ENCODE measurements at regions not wholly inside any gene's neighbourhood (a gene's known extent, or its start where the extent isn't known, plus 50 kb on each side); places are given as distances from the start of the nearest gene placed in this dataset.
"Not testable (repeated sequence)": the region's sequence is repeated elsewhere in the genome, so short reads cannot be mapped to it uniquely, and the experiment has no call there.

- ATAC-seq (no peak), DNase-seq (ENCODE audit: low spot score) (no peak)
- intact Hi-C loops (cut with DNase I): no loop called here
Measured at GRCh38 chr14:97994020-97994531, 1196.9 kb downstream of the VRK1 start.

DNA sequence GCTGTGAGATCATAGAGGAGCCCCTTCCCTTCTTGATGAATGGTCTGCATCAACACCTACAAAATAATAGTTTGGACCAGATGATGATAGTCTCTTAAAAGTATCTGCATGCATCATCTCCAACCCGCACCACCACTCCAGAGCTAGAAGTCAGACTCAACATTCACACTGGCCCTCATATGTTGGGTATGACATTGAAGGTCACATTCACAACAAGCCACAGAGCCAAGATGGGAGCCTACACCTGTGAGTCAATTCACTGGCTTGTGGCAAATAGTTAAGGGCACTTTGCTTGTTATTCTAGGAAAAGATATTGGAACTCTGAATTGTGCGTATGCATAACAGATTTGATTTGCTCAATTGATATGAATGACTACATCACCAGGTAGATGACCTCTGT, 1197.9 kb downstream of the VRK1 start:
- no peak for ATAC-seq
- DNase-seq (ENCODE audit: low spot score): no peak
- intact Hi-C loops (cut with DNase I): no loop called here

GRCh38 chr14:97995531-97995930, 1198.3 kb downstream of the VRK1 start:
- DNase-seq (ENCODE audit: low spot score) (no peak), ATAC-seq (no peak)
- intact Hi-C loops (cut with DNase I): no loop called here

DNA sequence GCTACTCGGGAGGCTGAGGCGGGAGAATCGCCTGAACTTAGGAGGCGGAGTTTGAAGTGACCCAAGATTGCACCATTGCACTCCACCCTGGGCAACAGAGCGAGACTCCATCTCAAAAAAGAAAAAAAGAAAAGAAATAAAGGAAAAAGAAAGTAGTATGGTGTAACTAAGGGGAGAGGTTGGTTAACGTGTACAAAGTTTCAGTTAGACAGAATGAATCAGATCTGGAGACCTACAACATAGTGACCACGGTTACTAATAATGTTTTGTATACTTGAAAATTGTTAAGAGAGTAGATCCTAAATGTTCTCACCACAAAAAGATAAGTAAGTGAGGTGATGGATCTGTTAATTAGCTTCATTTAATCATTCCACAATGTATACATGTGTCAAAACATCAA, 1208.8 kb downstream of the VRK1 start:
- DNase-seq (ENCODE audit: low spot score) (no peak), ATAC-seq (no peak)
- intact Hi-C loops (cut with DNase I): no loop called here

GRCh38 chr14:98008381-98009113, 1211.4 kb downstream of the VRK1 start:
- ATAC-seq: no peak
- intact Hi-C loops (cut with DNase I): no loop called here

DNA sequence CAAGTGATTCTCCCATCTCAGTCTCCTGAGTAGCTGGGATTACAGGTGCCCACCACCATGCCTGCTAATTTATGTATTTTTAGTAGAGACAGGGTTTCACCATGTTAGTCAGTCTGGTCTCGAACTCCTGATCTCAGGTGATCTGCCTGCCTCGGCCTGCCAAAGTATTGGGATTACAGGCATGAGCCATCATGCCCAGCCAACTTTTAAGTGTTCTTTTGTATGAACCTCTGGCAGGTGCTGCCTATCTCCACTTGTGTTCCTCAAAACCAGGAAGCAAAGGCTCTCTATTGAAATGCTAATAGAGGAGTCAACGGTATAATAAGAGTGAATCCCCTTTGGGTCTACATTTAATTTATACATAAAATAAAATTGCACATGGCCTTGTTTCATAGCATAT, 1212.0 kb downstream of the VRK1 start:
- intact Hi-C loops (cut with DNase I); DNase-seq (ENCODE audit: low spot score); ATAC-seq: not testable (repeated sequence)

More at GRCh38 chr14:98008381-98009113, 1211.4 kb downstream of the VRK1 start:
- no peak for DNase-seq (ENCODE audit: low spot score)

- DNase-seq (ENCODE audit: low spot score) (no peak), ATAC-seq (no peak)
- intact Hi-C loops (cut with DNase I): no loop called here
Measured at GRCh38 chr14:98010784-98011183, 1213.6 kb downstream of the VRK1 start.

DNA sequence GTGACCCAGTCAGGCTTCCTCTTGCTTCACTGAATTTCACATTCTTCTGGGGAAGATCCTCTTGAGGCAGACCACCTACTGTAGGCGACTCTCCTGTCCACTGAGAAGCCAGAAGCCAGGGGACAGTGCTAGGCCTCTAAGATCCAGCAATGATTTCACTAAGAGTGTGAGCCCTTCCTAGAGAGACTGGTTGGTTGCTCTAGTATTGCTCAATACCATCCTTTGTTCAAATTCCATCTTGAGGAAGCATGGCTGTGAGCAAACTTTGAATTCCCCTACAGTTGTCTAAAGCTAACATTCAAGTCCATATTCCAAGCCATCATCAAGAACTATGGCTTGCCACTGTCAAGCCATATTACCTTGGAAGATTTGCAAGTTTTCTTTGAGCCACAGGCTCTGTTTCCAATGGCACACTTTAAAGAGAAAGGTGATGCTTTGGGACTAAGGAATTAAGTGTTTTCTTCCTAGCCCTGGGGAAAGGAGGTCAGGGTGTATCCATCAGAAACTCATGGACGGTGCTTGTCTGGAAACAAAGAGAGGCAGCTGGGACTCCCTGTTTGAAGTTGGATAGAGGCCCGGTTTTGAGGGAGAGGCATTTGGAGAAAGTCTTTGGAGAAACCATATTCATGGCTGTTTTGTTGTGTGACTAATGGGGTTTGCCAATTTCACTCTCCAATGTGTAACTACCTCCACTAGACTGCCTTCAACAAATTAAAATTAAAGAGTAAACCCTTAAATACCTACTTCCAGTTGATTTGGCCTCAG, 1217.9 kb downstream of the VRK1 start:
- no peak for ATAC-seq
- intact Hi-C loops (cut with DNase I): no loop called here
- no peak for DNase-seq (ENCODE audit: low spot score)

DNA sequence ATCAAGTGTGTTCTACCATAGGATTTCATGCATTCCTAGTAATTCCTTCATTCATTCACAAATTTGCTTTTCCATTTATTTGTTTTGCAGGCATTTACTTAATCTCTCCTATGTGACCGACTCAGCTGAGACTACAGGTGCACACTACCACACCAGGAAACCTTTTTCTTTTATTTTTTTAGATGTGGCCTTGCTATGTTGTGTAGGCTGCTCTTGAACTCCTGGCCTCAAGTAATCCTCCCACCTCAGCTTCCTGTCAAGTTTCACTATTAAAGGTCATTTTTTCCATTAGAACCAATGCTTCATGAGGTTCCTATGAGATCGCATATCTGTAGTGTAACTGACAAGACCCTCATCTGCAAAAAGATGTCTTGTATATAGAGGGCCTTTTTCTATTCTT, 1218.7 kb downstream of the VRK1 start:
- no peak for DNase-seq (ENCODE audit: low spot score)
- intact Hi-C loops (cut with DNase I): no loop called here
- ATAC-seq: no peak

DNA sequence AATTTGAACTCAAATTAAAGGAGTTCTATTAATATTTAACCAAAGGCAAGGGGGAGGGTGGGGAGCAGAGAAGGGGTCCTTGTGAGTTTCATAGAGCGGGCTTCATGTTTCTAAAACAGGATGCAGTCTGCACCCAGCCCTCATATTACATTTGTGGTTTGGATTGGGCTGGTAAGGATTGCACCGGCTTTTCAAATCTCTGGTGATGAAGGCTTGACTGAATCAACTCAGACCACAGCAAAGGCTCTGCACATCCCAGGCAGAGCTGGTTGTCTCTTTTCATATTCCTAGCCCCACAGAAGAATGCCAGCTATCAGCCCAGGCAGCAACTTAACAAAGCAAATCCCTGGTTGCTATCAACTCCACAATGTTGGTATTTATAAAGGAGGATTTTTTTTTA, 1221.4 kb downstream of the VRK1 start:
- ATAC-seq (no peak), DNase-seq (ENCODE audit: low spot score) (no peak)
- intact Hi-C loops (cut with DNase I): no loop called here

- intact Hi-C loops (cut with DNase I): no loop called here
- DNase-seq (ENCODE audit: low spot score) (no peak), ATAC-seq (no peak)
Measured at GRCh38 chr14:98022541-98023520, 1225.6 kb downstream of the VRK1 start.

DNA sequence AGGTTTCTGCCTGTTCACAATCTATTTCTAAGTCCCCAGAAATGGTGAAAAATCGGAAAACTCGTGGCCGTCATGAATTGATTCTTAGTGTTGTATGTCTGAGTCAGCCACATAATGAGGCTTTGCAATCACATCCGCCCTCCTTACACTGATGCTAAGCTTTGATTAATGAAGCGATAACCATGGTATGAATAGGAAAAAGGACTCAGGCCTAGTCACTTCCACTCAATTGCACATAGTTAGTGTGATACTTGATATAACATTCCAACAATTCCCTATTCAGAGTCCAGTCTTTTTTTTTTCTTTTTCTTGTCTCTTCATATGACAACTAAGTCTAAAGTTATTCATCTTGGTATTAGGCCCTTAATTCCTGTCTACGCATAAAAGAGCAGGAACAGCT, 1231.0 kb downstream of the VRK1 start:
- intact Hi-C loops (cut with DNase I): no loop called here
- DNase-seq (ENCODE audit: low spot score) (no peak), ATAC-seq (no peak)

- ATAC-seq (no peak), DNase-seq (ENCODE audit: low spot score) (no peak)
- intact Hi-C loops (cut with DNase I): no loop called here
Measured at GRCh38 chr14:98035396-98035795, 1236.6 kb downstream of the BCL11B start.

DNA sequence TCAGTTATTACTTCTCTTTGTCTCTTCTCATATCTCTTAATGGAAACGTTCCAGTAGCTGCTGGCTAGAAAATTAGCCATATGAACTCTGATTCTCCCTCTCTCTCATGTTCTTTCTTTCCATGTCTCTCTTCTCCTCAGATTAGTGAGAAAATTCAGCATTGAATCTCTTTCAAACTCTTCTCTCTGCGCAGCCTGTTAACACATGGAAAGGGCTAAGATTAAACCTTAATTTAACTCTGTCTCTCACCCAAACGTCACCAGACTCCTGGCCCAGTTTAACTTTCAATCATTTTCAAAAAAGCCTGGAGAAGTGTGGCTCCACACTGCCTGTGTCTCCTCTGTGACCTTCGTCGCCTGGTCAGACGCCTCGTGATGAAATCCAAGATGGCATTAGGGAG, 1234.2 kb downstream of the BCL11B start:
- intact Hi-C loops (cut with DNase I): no loop called here
- DNase-seq (ENCODE audit: low spot score) (no peak), ATAC-seq (no peak)

- intact Hi-C loops (cut with DNase I): no loop called here
- DNase-seq (ENCODE audit: low spot score) (no peak), ATAC-seq (no peak)
Measured at GRCh38 chr14:98056946-98057345, 1215.1 kb downstream of the BCL11B start.

- ATAC-seq: no peak
- intact Hi-C loops (cut with DNase I): no loop called here
- no peak for DNase-seq (ENCODE audit: low spot score)
Measured at GRCh38 chr14:98059106-98059505, 1212.9 kb downstream of the BCL11B start.

DNA sequence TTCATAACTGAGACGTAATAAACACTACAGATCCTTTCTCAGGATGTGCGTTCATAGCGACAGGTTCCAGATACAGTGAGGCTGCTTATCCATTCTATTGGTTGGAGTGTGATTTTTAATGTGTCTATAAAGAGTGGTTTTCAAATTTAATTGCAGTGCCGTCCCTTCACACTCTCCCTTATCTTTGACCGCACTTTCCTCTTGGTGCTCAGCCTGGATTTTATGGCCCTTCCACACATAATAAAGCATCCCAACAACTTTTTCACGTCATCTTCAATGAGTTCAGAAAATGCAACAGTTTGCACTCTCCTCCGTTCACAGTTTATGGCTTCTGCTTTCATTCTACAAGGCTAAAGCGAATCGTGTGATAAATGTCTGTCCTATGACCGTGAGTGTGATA, 1209.9 kb downstream of the BCL11B start:
- intact Hi-C loops (cut with DNase I): no loop called here
- DNase-seq (ENCODE audit: low spot score) (no peak), ATAC-seq (no peak)

- peak; percentile 45 for ATAC-seq
- DNase-seq (ENCODE audit: low spot score): no peak
- intact Hi-C loops (cut with DNase I): no loop called here
Measured at GRCh38 chr14:98069712-98070171, 1202.3 kb downstream of the BCL11B start.

GRCh38 chr14:98070536-98070935, 1201.5 kb downstream of the BCL11B start:
- no peak for ATAC-seq
- intact Hi-C loops (cut with DNase I): no loop called here

More at GRCh38 chr14:98070536-98070935, 1201.5 kb downstream of the BCL11B start:
- no peak for DNase-seq (ENCODE audit: low spot score)
